ELF-1 (cell line): ENCODE measurements at regions not wholly inside any gene's neighbourhood (a gene's known extent, or its start where the extent isn't known, plus 50 kb on each side); places are given as distances from the start of the nearest gene placed in this dataset.
"Not testable (repeated sequence)": the region's sequence is repeated elsewhere in the genome, so short reads cannot be mapped to it uniquely, and the experiment has no call there.

Experiments used
- DNase-seq: peaks from one replicate; pipeline ENCODE4 v3.0.0-alpha.2; 2016; ENCODE audit warnings: low read depth, low spot score

GRCh38 chr1:191731608-191732302 is 426.5 kb upstream of the RGS18 start:
- not testable (repeated sequence) for DNase-seq

- DNase-seq: no peak
Observed at GRCh38 chr1:191734321-191734720, 423.9 kb upstream of the RGS18 start.

- no peak for DNase-seq
Observed at GRCh38 chr1:191739544-191739943, 418.7 kb upstream of the RGS18 start.

GRCh38 chr1:191752342-191752741 is 405.9 kb upstream of the RGS18 start:
- DNase-seq: no peak

GRCh38 chr1:191760016-191760415 is 398.2 kb upstream of the RGS18 start:
- no peak for DNase-seq

- no peak for DNase-seq
Observed at GRCh38 chr1:191788551-191788950, 369.7 kb upstream of the RGS18 start.

GRCh38 chr1:191798178-191798577 is 360.1 kb upstream of the RGS18 start:
- DNase-seq: no peak

- no peak for DNase-seq
Observed at GRCh38 chr1:191804311-191804710, 354.0 kb upstream of the RGS18 start.

- peak; percentile 29 for DNase-seq
Observed at GRCh38 chr1:191813593-191813992, 344.7 kb upstream of the RGS18 start.

- no peak for DNase-seq
Observed at GRCh38 chr1:191818198-191818597, 340.1 kb upstream of the RGS18 start.

GRCh38 chr1:191831572-191831971 is 326.7 kb upstream of the RGS18 start:
- DNase-seq: peak; percentile 7

- no peak for DNase-seq
Observed at GRCh38 chr1:191839891-191840290, 318.4 kb upstream of the RGS18 start.

- DNase-seq: no peak
Observed at GRCh38 chr1:191851799-191852595, 306.3 kb upstream of the RGS18 start.

- DNase-seq: no peak
Observed at GRCh38 chr1:191852907-191853306, 305.4 kb upstream of the RGS18 start.

GRCh38 chr1:191857600-191857999 is 300.7 kb upstream of the RGS18 start:
- no peak for DNase-seq

GRCh38 chr1:191865479-191865878 is 292.8 kb upstream of the RGS18 start:
- DNase-seq: no peak

GRCh38 chr1:191866155-191866554 is 292.1 kb upstream of the RGS18 start:
- DNase-seq: no peak

- DNase-seq: no peak
Observed at GRCh38 chr1:191869790-191870312, 288.4 kb upstream of the RGS18 start.

- no peak for DNase-seq
Observed at GRCh38 chr1:191870490-191870889, 287.8 kb upstream of the RGS18 start.

GRCh38 chr1:191875994-191876393 is 282.3 kb upstream of the RGS18 start:
- no peak for DNase-seq

- DNase-seq: no peak
Observed at GRCh38 chr1:191876631-191877030, 281.6 kb upstream of the RGS18 start.

- no peak for DNase-seq
Observed at GRCh38 chr1:191882870-191883269, 275.4 kb upstream of the RGS18 start.

GRCh38 chr1:191886977-191887376 is 271.3 kb upstream of the RGS18 start:
- no peak for DNase-seq
